Left ventricle myocardium superior (tissue), 1 donor: ENCODE measurements at regions not wholly inside any gene's neighbourhood (a gene's known extent, or its start where the extent isn't known, plus 50 kb on each side); places are given as distances from the start of the nearest gene placed in this dataset.

ENCODE experiments used
- ATAC-seq: fragments of 200-7000 bp; cut with Tn5 transposase; one replicate; pipeline ENCODE4 v1.9.1; 2020; ENCODE audit warnings: mild to moderate bottlenecking, moderate library complexity
- DNase-seq: peaks from one replicate; pipeline ENCODE4 v3.0.0-alpha.2; 2020
- intact Hi-C: fragments of 100-400 bp; cut with micrococcal nuclease; formaldehyde crosslinking; loops from one replicate; pipeline ENCODE4 v1.11.0; 2022
- donor health status: DM: no; HTN: yes; CAD: no; lungs with severe emphysema.

- intact Hi-C loops, result no loop called here
- peak; percentile 20 for DNase-seq
- no peak for ATAC-seq
Measured at GRCh38 chr4:20490734-20491133, 209.5 kb upstream of the PACRGL start.

GRCh38 chr4:20493761-20494353 is 206.4 kb upstream of the PACRGL start:
- ATAC-seq, result no peak
- intact Hi-C loops, result no loop called here
- no peak for DNase-seq

GRCh38 chr4:20496068-20496467 is 204.2 kb upstream of the PACRGL start:
- ATAC-seq (no peak), DNase-seq (no peak)
- intact Hi-C loops, result no loop called here

- no peak for DNase-seq
- no peak for ATAC-seq
- intact Hi-C loops, result no loop called here
Measured at GRCh38 chr4:20504146-20504545, 196.1 kb upstream of the PACRGL start.

DNA sequence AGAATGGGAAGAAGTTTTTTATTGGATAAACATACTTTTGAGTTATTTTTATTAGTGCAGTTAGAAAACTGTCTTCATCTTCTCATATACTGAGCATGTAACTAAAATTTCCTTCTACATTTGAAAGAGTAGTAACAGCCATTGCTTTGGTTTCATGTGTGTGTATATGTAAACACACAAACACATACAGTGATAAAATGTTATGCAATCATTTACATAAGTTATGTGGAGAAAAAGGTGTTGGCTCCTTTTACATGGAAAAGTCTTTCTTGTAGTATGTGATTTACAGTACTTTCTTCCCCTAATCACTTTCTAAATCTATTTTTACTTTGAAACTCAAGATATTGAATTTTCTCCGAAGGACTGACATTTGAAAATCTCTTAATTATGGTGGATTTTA is 194.3 kb upstream of the PACRGL start:
- no peak for DNase-seq
- no peak for ATAC-seq
- intact Hi-C loops, result no loop called here

- intact Hi-C loops, result no loop called here
- ATAC-seq, result no peak
- no peak for DNase-seq
Measured at GRCh38 chr4:20506827-20507226, 193.4 kb upstream of the PACRGL start.

- intact Hi-C loops, result no loop called here
- DNase-seq, result no peak
- ATAC-seq, result no peak
Measured at GRCh38 chr4:20509315-20509714, 190.9 kb upstream of the PACRGL start.

- DNase-seq (no peak), ATAC-seq (peak; percentile 25)
- intact Hi-C loops, result no loop called here
Measured at GRCh38 chr4:20512033-20512792, 188.0 kb upstream of the PACRGL start.

DNA sequence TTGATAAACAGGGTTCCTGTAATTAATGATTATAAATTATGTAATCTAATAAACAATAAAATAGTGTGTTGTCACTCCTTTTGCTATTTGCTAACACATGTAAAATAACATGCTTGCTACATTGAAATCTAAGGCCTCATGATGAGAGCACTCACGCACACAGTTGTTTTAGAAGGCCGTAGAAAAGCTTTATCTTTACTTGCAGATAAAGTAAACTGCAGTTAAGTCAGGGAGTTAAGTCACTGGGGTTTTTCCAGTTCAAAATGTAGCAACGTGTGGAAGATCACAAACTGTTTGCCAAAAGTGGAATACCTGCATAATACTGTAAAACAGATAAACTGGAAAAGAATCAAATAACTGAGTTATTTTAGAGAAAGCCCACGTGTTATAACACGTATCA is 187.3 kb upstream of the PACRGL start:
- ATAC-seq, result no peak
- DNase-seq, result no peak
- intact Hi-C loops, result no loop called here

DNA sequence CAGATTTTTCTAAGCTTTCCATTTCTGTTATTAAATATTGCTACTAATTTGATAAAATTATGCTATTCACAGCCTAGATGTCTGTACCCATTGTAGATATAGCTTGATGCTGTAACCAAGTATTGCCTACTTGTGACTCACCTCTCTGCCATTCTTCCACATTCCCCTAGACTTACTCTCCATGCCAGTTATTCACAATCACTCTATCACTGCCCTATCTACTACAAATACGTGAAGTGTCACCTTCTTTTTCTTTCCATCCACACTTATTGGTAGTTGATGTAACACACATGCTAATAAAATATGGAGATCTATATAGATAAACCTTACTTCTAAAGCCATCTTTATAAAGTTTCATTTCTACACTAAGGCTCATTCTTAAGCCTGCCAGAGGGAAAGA is 179.4 kb upstream of the PACRGL start:
- intact Hi-C loops, result no loop called here
- no peak for ATAC-seq

GRCh38 chr4:20528508-20528907 is 171.8 kb upstream of the PACRGL start:
- DNase-seq (no peak), ATAC-seq (no peak)
- intact Hi-C loops, result no loop called here

More for the DNA sequence above, 179.4 kb upstream of the PACRGL start:
- DNase-seq, result no peak

DNA sequence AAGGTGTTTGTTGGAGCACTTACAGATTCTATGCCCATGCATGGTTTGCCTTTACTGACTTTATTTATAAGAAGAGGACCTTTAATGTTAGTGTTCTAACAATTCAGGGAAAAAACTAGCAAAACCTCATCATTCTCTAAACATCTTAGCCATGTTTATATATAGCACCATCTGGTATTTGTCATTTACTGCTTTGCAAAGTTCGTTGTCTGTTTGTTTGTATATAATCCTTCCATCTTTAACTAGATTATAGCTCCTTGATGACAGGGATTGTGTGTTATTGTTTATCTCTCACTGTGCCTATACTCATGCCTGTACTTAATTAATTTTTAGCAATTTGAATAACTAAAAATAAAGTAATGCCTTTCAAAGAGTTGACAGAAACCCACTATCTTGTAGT is 170.6 kb upstream of the PACRGL start:
- DNase-seq (no peak), ATAC-seq (no peak)
- intact Hi-C loops, result no loop called here

DNA sequence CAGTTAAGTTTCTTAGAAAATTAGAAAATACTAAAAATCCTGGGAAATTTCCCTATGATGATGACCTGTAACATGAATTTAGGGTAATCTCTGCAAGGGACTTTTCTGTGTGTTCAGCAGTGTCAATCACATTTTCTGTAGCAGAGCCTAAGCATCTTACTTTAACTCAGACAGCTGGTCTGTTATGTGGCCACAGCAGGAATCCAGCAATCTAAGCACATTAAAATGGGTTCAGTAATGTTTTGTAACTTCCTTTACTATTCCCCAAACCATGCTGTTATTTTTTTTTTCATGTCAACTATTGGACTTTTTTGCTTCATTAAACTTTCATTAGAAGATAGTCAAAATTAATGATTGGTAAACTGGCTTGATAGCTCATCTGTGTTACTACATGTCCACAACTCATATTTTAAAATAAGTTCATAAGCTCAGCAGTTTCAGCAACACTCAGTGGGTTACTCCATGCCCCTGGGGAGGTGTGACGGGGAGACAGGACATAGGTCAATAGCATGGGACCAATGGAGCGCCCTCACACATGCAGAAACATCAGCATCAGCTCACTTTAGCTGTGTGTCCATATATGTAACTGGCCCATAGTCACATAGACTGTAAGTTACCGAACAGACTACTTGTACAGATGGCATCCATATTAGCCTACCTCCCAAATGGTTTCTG is 168.0 kb upstream of the PACRGL start:
- ATAC-seq, result no peak
- DNase-seq, result no peak
- intact Hi-C loops, result no loop called here

DNA sequence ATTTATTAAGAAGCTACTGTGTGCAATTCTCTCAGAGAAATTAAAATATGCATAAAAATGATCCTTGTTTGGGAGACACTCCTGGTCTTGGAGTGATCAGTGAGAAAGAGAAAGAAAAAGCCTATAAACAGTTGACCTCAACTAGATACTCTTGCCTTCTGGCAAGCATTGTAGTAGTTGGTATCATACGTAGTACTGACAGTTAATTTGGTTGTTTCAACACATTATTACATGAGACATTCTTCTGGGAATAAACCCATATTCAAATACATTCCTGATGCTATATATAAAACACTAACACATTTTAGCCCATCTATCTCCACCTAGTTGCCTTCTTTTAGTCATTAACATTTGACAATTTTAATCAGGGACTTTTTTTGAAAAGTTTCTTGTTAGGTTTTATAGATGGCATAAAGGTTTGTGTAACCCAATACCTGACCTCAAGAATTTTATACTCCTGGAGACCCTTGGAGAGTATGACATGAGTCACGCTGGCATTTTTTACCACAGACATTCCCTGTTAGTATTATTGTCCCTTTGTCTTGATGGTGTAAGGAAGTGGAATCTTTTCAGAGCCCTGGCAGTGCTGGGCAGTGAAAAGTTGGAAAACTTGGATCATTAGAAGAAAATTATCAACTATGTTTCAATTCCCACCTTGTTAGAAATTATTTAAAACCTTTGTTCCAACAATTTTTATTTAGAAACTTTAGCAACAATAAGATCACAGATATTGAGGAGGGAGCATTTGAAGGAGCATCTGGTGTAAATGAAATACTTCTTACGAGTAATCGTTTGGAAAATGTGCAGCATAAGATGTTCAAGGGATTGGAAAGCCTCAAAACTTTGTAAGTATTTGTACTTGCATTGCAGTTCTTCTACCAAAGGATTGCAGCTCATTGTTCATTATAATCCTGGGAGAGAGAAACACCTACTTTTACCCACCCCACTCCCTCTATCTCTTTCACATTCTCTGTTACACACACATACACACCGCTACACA is 167.1 kb upstream of the PACRGL start:
- intact Hi-C loops, result no loop called here

GRCh38 chr4:20538905-20539304 is 161.4 kb upstream of the PACRGL start:
- no peak for ATAC-seq
- no peak for DNase-seq
- intact Hi-C loops, result no loop called here

More for the DNA sequence above, 167.1 kb upstream of the PACRGL start:
- ATAC-seq (no peak), DNase-seq (no peak)

GRCh38 chr4:20543131-20543530 is 157.1 kb upstream of the PACRGL start:
- ATAC-seq (no peak), DNase-seq (no peak)
- intact Hi-C loops, result no loop called here

DNA sequence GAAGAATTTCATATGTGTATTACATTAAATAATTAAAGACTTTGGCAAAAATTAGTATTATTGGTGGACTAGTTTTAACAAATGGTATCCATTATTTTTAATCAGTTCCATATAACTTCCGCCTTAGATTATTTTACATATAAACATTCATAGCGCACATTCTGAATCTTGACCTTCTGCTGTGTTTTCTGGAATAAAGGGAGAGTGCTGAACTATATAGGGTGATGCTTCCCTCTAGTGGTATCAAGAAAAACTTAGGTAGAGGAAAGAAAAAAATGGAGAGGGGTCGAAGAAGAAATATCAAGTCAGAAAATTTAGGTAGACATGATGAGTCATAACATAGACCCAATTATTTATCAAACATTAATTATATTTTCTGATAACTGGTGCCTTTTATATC is 155.6 kb upstream of the PACRGL start:
- intact Hi-C loops, result no loop called here
- no peak for ATAC-seq
- DNase-seq, result no peak

DNA sequence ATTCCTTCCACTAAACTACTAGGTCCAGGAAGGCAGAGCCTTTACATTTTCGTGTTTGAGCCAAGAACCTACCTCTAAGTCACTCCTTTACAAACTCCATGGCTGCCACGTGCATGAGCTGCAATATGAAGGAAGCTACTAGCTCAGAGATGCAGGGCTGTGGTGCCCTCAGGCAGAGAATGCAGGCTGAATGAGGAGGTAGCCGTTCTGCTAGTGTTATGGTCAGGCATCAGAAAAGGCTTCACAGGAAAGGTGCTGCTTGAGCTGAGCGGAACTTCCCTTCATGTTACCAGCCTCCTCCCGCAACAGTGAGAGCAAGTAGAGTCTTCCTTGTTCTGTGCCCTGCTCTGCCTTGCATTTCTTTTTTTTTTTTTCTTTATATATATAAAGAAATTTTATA is 148.3 kb upstream of the PACRGL start:
- ATAC-seq (no peak), DNase-seq (no peak)
- intact Hi-C loops, result no loop called here

DNA sequence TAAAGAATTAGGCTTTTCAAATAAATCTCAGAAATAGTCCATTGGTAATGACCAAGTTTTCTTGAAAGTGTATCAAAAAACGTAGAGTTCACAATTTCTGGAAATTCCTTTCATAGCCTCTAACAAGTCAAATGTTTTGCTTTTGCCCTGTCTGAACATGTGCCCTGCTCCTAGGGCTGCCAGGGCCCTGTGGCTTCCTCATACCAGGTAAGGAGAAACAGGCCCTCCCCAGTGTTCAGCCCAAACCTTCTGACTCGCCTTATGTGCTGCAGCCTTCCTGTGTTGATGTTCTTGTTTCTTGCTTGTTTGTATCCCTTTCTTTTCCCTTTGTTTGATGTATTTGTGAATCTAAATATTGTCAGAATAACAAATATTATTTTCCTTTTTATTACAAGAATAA is 146.1 kb upstream of the PACRGL start:
- intact Hi-C loops, result no loop called here
- ATAC-seq, result no peak
- no peak for DNase-seq
